ENCODE measurements at regions not wholly inside any gene's neighbourhood (a gene's known extent, or its start where the extent isn't known, plus 50 kb on each side); places are given as distances from the start of the nearest gene placed in this dataset.

DNA sequence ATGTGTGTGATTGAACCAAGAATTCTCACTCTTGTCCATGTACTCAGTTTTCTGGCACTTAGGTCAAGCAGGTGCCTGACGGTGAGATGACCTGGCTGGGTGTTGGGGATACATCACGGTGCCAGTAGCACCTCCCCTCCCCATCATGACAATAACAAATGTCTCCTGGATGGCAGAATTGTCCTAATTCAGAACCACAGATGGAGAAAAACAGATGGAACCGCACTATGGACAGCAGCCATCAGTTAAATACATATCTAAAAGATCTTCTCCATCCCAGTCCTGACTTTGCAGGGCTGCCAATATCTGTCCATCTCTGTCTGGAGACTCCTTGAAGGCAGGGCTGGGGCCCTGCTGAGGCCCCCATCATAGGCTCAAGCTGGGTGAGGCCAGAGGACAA, 126.9 kb downstream of the PTPRS start:
- TF ChIP-seq EZH2 (IDR thresholded peaks at IDR 0.05; ENCODE audit: insufficient read depth, poor library complexity, severe bottlenecking), result no peak
- TF ChIP-seq EZH2phosphoT487 (IDR thresholded peaks at IDR 0.05; ENCODE audit: insufficient read depth, low read depth), result no peak
